ENCODE measurements at regions not wholly inside any gene's neighbourhood (a gene's known extent, or its start where the extent isn't known, plus 50 kb on each side); places are given as distances from the start of the nearest gene placed in this dataset.

DNA sequence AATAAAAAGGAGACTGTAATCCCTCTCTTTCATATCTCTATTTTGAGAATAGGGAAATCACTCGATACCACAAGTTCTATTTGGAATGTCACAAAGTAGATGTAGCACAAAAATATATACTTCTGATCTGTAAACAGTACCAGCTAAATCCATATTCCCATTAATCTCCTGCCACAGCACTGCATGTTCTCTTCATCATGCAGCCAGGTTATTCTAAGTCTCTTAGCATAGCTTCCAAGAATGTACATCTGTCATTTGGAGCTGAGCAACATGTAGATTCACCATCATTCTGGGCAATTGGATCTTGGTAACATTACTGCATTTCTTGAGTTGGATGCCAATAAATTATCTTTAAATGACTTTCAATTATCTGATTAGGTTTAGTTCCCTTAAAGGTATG, 1874.5 kb downstream of the MRPL39 start:
- no peak for DNase-seq (ENCODE audit: low read depth)

DNA sequence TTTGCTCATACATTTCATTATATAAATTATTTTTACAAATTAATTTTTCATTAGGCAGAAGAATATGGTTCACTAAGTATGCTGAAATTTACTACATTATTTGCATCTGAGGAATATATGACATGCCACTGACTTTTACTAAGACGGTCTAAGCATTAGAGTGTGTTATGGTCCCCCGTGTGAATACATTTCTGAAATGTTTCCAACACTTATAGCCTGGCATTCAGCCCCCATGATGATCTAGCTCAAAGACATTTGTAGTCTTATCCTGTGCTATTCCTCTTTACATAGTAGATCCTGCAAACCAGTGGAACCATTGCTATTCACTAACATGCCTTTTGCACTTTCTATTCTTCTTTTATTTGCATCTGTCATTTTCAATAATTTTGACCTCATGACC, 1878.0 kb downstream of the MRPL39 start:
- no peak for DNase-seq (ENCODE audit: low read depth)

DNA sequence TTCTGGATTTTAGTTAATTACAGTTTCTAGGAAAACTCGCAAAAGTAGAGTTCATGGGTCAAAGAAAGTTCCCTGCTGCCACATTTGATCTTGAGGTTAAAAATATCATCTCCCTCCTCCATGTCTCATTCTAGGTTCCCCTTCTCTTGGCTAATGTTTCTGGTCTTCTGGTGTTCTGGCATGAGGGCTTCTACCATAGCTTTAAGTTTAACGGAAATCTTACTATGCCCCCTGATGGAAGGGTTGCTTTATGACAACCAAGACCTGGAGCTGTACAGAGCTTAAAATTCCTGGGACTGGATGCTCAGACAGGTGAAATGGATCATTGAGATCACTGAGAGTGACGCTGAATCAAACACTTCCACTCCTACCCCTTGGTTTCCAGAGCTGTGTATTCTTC, 1881.7 kb downstream of the MRPL39 start:
- no peak for DNase-seq (ENCODE audit: low read depth)

DNA sequence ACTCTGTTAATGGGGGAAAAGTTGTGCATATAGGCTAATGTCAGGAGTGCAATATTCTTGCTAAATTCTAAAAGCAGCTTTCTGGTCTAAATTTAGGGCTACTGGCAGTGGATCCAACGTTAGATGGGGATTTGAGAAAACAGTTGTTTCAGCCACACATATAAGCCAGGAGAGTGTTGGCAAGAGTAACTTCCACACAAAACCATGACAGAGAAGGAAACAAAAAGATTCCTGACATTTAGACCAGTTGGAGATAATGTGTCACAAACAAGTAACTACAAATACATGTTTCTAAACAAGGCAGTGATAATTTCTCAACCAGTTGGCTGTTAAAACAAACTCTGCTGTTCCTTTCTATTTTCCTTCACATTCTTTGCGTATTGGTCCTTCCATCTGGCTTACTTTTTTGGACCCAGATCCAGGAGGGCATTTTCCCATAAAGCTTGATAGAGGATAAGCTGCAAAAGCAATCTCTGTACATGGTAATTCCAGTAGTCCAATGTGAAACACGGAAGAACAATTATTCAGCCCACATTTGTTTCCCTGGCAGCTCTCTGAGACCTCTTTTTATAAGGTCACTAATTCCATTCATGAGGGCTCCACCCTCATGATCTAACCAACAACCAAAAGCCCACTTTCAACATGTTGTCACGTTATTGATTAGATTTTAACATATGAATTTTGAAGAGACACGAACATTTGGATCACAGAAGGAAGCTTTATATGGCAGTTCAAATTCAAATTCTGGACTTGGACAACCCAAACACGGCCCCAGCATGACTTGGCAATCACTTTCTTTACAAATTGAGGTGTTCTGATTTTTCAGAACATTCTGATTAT, 1888.6 kb downstream of the MRPL39 start:
- no peak for DNase-seq (ENCODE audit: low read depth)

DNA sequence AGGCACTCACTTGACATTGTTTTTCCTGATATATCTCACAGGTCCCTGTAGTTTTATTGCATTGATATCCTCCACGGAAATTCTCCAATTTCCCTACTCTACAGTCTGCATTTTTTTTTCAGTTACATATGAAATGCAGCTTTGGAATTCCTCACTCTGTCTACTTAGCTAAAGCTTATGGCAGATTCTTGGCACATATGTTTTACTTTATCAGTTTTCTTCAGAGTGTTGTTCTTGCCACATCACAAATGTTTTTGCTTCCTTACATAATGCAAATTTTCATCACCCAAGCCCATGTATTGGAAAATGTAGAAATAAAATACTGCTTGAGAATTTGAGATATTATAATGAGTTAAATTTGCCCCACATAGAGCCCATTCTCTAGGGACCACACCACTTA, 1895.1 kb downstream of the MRPL39 start:
- no peak for DNase-seq (ENCODE audit: low read depth)

DNA sequence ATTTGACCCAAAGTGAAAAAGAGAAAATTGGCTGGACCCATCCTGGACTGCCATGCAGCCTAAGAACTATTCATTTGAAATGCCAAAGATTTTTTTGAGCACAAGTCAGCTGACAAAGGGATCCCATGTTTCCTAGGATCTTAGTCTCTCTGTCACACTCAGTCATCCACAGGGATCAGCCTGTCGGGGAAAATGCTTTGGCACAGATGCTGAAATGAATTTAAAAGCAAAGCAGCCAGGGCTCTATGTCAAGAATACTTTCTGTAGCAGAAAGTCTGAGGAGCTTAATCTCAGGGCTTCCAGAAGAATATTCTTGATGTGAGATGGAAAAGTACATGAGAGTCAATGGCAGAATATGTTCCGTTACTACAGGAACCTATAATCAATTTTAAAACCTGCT, 1900.8 kb downstream of the MRPL39 start:
- DNase-seq (ENCODE audit: low read depth): no peak

DNA sequence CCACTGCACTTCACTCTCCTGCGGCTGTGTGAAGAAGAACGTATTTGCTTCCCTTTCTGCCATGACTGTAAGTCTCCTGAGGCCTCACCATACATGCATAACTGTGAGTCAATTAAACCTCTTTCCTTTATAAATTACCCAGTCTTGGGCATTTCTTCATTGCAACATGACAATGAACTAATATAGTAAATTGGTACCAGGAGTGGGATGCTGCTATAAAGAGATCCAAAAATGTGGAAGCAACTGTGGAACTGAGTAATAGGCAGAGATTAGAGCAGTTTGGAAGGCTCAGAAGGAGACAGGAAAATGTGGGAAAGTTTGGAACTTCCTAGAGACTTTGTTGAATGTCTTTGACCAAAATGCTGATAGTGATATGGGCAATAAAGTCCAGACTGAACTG, 1907.9 kb downstream of the MRPL39 start:
- DNase-seq (ENCODE audit: low read depth): no peak

DNA sequence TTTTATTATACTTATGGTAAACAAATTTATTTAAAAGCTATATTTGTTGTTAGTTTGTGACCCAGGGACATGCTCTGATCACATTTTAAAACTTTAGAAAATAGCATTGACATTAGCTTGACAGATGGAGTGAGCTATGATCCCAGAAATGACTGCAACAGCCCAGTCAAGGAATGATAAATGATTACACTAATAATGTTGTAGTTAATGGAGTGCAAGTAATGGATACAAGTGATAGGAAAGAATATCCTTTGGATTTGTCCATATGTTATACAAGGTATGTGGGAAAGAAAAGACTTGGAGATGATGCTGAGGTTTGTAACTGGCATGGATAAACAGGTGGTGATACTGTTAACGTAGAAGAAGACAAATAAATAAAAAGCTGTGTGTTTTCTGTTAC, 1908.7 kb downstream of the MRPL39 start:
- no peak for DNase-seq (ENCODE audit: low read depth)

DNA sequence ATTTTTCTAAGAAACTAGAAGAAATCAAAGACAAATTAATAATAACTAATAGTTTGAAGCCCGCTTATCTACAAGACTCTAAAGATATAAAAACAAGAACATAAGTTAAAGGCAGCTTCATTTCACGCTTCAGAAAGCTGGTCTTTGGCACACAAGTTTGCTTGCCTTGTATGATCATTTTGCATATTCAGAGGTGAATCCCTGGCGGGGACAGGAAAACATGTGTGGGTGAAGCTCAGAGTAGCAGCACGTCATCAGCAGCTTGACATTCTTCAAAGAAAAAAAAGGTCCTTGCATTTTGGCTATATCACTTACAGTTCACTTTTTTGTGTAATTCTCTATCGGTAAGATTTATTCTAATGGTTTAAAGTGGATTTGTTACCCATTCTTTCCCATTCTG, 1911.8 kb downstream of the MRPL39 start:
- no peak for DNase-seq (ENCODE audit: low read depth)

DNA sequence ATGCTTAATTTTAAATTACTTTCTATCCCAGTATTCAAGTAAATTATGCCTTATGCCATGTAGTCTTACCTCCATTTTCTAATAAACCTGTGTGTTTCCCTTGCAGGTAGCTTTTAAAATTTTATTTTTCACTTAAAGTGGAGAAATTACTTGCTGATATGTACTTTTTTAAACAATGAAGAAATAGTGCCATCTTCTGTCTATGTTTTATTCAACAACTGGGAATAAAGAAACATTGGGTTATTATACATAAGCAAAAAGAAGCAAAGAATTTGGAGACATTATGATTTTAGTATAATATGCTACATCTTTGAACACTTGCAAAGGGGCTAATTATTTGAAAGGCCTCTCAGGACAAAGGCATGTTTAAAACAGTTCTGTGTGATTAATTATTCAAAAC, 1912.9 kb downstream of the MRPL39 start:
- no peak for DNase-seq (ENCODE audit: low read depth)

DNA sequence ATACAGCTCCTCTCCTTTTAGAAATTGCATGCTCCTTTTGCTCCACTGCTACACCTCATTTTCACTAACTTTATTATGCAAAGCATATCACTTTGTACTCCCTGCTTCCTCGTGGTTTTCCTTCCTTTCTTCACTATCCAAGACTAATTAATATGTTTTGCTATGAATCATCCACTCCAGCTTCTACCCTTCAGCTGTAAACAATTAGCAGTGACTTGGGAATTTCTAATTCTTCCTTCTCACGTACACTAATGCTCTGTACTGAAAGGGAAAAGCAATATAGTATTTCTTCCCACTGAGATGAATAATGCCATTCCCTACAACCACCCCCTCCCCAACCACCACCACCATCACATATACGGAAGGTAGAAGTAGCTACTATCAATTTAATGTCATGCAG, 1917.0 kb downstream of the MRPL39 start:
- no peak for DNase-seq (ENCODE audit: low read depth)

DNA sequence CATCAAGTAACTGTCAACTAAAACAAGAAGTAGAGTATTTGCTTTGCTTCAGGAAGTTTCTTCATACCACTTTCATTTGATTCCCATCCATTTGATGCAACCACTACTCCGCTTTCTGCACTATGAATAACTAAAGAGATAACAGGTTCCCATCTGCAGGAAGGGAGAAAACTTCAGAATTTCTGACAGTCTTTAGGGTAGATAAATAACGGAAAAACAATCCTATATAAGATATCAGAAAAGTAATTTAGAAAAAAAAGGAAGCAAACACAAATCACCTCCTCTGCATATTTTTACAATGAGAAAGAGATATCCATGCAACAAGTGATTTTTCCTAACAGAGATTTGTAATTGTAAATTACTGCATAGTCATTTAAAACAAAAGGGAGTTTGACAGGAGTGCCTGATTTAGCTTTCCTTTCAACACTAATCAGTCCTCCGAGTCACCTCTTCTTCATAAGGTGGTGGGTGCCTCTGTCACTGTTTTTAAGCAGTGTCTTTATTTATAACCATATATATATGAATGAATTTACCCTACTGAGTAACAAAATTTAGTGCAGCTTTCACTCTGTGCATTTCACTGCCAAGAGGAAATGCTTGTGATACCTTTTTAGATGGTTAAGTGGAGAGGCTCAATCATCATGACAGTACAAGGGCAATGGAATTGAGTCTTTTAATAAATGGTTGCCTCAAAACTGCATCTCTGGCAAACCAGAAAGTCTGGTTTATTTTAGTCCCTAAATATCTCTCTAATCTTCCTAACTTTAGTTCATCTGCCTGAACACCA, 1920.4 kb downstream of the MRPL39 start:
- DNase-seq (ENCODE audit: low read depth): no peak

DNA sequence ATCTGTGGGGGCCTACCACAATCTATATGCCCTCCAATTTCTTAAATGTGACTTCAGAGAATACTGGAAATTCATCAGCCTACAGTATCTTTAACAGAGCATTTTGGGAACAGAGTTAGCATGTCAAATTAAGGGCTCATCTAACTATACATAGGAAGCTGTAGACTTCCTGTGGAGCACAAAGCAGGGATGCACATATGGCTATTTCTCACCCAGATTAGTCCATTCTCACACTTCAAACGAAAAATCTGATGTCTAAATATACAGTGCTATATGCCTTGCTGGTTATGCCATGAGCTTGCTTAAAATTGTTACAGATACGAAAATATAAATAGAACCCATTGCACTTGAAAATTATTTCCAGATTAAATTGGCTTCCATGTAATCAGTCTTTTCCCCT, 1922.8 kb downstream of the MRPL39 start:
- DNase-seq (ENCODE audit: low read depth): no peak

DNA sequence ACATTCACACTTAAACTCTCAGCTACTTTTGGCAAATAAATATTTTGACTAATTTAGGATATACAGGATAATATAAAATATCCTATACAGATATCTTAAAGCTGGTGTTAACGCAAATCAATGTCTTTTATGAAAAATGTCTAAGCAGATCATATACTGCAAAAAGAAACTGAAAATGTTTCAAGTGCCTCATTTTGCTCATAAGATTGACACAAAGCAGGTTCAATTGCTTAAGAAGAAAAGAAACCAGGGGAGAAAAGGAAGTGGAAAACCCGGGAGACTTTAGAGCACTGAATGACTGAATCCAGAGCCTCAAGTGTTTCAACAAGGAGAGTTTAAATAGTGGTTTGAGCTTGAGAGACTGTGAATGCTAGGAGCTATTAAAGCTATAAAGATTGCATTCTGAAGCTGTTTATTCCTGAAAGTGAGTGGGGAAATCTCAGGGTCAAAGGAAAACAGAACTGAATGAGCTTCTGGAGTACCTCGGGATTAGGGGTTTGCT, 1943.0 kb downstream of the MRPL39 start:
- DNase-seq (ENCODE audit: low read depth): no peak

DNA sequence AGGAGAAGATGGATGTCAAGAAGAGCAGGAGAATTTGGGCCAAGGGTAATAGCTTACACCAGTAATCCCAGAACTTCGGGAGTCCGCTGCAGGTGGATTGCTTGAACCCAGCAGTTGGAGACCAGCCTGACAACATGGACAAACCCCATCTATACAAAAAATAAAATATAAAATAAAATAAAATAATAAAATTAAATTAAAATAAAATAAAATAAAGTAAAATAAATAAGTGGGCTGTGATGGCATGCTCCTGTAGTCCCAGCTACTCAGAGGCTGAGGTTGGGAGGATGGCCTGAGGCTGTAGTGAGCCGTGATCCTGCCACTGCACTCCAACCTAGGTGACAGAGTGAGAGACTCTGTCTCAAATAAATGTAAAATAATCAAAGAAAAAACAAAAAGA, 1946.7 kb downstream of the MRPL39 start:
- no peak for DNase-seq (ENCODE audit: low read depth)

DNA sequence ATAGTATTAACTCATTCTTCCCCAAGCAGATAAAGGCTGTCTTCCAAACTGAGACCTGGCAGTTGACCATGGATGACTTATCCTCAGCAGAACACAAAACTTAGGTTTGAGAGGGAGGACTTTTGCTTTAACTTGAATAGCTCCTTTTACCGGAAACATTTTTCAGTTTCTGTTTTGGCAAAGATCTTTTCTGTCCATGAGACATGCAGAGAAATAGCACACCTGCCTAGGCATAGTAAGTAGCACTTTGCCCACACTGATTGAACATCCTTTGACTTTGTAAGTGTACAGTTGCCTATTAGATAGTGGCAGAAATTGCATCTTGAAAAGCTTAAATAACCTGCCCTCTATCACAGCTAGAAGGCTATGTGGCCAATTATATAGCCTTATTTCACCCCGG, 1962.5 kb downstream of the MRPL39 start:
- no peak for DNase-seq (ENCODE audit: low read depth)

DNA sequence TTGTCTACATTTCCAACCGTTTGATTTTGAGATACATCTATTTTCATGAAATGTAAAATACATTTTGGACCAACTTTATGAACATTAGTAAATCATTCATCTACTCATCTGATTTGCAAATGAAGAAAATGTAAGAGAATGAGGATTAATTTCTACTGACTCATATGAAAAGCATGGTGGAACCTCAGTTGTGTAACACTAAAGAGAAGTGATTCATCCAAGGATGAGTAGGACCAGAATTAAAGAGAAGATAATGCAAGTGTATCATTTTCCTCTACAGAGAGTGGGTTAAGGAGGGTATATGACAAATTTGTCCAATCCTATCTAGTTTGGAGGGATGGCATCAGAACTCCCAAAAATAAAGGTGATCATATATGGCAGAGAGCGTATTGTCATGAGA, 1967.6 kb downstream of the MRPL39 start:
- no peak for DNase-seq (ENCODE audit: low read depth)

DNA sequence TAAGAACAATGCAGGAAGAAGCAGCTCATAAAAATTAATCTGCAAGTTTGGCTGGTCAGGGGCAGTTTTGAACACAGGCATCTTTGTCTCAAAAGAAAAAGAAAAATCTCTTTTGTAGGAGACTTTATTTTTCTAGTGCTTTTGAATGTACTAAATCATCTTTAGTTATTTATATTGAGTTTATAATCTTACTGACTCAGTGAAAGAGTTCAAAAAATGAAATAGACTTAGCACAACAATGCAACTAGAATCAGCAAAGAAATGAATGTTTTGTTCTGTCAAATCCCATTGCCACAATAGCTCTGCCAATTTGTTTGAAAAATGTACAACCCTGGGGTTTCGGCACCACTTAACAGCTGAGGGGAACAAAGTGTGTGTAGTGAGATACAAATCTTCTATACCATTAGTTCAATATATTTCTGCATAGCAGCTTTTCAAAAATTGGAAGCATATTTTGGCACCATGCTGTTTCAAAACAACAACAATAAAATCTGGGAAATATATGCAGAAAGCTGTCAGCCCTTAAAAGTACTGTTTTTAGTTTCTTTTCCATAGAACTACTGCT, 1969.1 kb downstream of the MRPL39 start:
- DNase-seq (ENCODE audit: low read depth): no peak

DNA sequence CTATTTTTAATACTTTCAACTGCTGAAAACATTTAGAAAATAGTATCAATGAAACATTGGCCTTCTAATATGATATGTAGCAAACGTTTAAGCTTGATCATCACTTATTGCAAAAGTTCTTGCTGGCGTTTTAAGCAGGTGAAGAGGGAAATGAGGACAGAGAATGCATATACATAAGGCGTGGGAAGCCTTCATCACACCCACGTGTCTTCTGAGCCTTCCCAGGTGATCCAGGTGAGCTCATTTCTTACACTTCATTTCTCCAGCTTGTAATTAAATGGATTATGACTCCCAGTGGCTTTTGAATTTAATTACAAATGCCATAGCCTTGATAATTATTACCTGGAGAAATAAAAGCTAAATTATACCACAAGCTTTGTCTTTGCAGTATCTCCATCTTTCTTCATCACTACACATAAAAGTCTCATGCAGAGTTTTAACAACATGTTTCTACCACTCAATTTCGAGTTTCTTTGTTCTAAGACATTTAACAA, 1973.8 kb downstream of the MRPL39 start:
- DNase-seq (ENCODE audit: low read depth): no peak

DNA sequence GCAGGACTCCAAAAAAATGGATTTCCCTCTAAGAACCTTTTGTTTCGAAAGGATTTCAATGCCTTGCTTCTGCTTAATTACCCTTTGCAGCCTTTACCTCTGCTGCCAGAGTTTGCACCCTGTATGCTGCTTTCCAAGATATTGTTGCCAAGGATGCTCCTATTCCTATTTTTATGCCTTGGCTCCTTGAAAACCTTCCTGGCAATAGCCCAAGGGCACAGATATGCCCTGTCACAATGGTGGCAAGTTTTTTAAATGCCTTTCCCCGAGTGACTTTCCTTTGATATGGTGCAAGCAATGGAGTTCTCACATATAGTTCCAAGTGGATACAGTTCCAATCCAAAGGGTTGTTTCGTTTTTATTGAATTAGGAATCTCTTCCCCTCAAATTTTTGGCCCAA, 1983.0 kb downstream of the MRPL39 start:
- no peak for DNase-seq (ENCODE audit: low read depth)

DNA sequence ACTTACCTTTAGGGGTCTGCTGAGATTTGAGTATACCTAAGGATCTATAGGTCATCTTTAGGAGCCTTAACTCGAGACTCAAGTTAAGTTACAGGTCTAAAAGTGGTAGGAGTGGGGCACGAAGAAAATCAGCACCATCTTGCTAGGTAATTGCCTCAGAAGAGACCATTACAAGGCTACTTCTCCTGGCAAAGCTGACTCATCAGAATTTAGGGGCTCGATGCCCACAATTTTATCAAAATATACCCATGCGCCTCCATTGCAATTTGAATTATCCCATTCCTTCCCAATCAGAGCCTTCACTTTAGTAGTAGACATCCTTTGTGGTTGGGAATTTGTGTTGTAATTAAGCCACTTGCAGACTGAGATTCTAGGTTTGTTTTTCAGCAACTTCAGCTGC, 1994.3 kb downstream of the MRPL39 start:
- no peak for DNase-seq (ENCODE audit: low read depth)

DNA sequence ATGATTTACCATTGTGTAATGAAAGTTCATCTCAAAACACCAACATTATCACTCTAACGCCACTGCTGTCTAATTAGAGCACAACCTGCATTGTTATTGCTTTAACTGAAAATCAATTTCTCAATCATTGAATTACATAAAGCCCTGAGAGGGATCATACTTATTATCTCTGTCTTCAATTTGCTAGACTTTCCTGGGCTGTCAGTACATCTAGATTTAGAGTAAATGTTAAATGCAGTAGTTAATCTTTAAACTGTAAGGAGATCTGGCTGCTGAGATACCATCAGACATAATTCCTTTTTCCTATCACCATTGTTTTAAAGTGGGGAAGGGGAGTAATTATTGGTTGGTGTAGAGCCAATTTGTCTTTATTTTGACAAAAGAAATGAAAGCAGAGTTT, 1995.1 kb downstream of the MRPL39 start:
- no peak for DNase-seq (ENCODE audit: low read depth)
